22Rv1 (cell line): ENCODE measurements at regions not wholly inside any gene's neighbourhood (a gene's known extent, or its start where the extent isn't known, plus 50 kb on each side); places are given as distances from the start of the nearest gene placed in this dataset.

Experiments
- H3K27ac ChIP-seq: fragments of 450-650 bp; 2 replicates; pipeline ENCODE4 v1.5.1; 2017
- ZFX ChIP-seq: fragments of 450-650 bp; IDR thresholded peaks from 2 replicates; pipeline ENCODE4 v1.6.1; 2017; ENCODE audit warnings: antibody characterized with exemption, borderline replicate concordance
- TF ChIP-seq, protein P1 (sequence below): fragments of 450-650 bp; IDR thresholded peaks from 2 replicates; pipeline ENCODE4 v1.5.1; 2017; ENCODE audit warnings: mild to moderate bottlenecking

DNA sequence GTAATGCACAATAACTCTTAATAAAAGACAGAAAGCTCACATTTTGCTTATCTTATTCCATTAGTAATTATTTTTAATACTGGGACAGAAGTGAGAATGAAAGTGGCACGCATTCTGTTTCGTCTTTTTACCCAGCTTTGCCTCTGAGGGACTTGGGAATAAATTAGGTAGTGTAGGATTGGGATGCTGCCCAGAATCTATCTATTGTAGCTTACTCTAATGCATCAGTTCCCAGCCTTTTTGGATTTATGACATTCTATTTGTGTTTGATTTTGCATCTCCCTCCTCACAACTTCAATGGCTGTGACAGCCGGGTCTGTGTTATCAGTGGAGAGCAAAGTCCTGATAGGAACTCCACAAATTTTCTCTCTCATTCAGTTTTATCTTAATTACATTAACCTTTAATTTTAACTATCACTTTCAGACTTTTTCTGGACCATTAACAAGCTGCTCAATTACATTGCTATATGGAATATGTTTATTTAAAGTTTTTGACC, 62.9 kb upstream of the TULP4 start:
- TF ChIP-seq, protein P1, sequence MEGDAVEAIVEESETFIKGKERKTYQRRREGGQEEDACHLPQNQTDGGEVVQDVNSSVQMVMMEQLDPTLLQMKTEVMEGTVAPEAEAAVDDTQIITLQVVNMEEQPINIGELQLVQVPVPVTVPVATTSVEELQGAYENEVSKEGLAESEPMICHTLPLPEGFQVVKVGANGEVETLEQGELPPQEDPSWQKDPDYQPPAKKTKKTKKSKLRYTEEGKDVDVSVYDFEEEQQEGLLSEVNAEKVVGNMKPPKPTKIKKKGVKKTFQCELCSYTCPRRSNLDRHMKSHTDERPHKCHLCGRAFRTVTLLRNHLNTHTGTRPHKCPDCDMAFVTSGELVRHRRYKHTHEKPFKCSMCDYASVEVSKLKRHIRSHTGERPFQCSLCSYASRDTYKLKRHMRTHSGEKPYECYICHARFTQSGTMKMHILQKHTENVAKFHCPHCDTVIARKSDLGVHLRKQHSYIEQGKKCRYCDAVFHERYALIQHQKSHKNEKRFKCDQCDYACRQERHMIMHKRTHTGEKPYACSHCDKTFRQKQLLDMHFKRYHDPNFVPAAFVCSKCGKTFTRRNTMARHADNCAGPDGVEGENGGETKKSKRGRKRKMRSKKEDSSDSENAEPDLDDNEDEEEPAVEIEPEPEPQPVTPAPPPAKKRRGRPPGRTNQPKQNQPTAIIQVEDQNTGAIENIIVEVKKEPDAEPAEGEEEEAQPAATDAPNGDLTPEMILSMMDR: no peak
- TF ChIP-seq ZFX: no peak
- no peak overlapping the region for H3K27ac ChIP-seq

DNA sequence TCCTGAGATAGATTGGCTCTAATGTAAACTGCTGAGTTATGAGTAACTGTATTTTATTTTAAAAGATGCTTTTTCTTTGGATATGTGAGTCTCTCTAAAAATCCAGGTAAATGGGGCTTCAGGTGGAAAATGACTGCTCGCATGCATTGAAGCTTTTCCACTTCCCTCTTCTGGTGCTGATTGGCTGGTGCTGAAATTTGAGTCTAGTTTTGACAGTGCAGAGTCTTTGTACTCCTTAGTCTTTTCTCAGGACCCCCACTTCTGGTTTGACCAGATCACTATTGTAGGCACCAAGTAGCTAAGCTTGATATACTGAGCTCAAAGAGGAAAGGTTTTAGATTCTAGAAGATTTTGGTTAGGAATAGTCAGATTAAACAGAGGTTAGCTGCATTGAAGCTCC, 60.7 kb upstream of the TULP4 start:
- TF ChIP-seq, protein P1: no peak
- TF ChIP-seq ZFX: no peak
- no peak overlapping the region for H3K27ac ChIP-seq

DNA sequence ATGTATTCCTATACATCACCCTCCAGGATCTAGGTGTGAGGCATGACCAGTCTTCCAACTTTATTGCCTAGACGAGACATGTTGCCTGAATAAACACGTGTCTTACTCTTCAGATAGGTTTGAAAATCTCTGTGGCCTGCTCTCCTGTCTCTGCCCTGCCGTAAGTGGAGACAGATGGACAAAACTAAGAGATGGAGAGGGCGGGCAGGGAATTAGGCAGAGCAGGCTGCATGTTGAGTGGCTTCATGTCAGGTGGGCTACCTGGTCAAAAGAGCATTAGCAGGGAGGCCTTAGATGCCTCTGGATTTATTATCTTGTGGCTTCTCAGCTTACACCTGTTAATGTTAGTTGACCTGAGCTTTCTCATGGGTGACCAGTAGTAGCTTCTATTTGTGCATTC, 59.0 kb upstream of the TULP4 start:
- H3K27ac ChIP-seq: no peak overlapping the region
- TF ChIP-seq, protein P1: no peak
- TF ChIP-seq ZFX: no peak

DNA sequence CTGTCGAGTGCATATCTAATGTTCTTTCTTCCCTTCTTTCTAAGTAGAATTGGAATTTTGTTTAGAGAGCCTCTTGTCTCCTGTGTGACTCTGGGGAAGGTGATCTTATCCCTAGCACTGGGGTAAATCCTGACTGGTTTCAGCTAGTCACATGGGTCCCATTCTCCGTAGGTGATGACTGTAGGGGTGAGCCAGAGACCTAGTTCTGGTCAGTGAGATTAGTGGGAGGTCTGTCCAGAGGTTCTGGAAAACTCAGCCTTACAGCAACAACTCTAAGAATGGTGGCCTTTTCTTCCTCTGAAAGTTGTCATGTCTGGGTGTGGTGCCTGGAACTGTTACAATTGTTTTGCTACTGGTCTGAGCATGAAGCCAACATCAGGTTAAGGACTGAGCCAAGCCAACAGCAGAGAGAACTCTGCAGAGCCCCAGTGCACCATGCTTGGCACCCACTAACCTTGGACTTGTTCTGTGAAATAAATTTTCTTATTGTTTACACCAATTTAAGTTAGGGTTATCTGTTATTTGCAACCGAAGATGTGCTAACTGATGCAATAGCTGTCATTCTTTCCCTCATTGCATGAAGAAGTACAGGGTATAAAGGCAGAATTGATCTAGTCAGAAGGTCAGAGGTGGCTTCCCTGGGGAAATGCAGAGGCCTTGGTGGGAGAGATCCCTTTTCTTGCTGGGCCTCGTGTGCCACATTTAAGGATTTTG, 56.8 kb upstream of the TULP4 start:
- peak overlapping the region; percentile 7; the same call in 1 of the 2 replicates for H3K27ac ChIP-seq

DNA sequence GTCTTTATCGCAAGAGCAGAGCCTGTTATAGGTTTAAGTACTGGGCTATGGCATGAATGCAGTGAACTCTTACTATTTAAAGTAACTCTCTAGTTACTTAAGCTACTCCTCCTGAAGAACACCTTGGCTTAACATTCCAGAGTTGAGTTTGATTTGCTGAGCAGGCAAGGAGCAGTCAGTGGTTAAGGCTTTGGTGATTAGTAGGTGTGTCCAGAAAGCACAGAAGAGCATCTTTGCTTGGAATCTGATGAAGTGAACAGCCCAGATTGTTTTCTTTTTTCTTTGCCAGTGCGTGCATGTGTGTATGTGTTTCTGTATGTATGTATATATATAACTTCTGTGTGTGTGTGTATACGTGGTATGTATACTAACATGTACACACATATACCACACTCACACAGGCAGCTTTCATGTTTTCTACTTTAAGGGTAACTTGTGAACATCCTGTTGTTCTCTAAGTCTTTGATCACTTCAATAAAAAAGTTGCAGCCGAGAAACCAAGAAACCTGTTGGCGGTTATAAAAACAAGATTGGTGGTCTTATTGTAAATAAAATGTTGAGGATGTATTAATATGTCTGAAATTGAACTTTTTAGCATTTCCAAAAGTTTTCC, 56.2 kb upstream of the TULP4 start:
- TF ChIP-seq, protein P1: no peak
- no peak for TF ChIP-seq ZFX
- H3K27ac ChIP-seq: peak overlapping the region; percentile 7; the same call in 1 of the 2 replicates

More for the DNA sequence above, 56.8 kb upstream of the TULP4 start:
- TF ChIP-seq, protein P1: no peak
- no peak for TF ChIP-seq ZFX

DNA sequence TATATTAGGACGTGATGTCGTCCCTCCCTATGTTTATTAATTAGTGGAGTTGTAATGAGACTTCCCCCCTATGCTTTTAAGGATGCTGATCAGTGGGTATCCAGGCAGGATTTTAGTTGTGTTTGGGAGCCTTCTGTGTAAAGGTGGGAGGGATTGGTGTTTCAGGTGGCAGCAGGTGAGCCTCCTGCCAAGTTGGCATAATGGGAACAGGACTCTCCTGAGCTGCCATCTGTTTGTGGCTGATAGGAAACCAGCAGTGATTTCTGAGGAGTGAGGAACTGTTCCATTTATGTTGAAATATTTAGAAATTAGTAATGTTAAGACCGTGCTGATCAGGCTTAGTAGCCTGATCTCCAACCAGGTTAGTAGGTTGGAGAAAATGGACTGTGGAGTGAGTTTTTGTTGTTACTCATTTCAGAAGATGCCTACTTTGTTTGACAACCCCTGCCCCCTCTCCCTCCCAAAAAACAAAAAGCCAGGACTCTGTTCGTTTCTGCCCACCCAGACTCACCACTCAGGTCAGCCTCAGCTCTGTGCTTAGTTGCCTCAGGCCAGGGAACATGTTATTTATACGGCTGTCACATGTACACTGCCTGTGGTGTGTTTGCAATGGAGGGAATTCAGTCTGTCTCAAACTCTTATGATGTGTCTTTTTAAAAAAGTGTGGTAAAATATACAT, 55.4 kb upstream of the TULP4 start:
- TF ChIP-seq ZFX: no peak
- TF ChIP-seq, protein P1: no peak
- H3K27ac ChIP-seq: peak overlapping the region; percentile 23; the same call in 1 of the 2 replicates
